PC-3 (cell line): ENCODE measurements at regions not wholly inside any gene's neighbourhood (a gene's known extent, or its start where the extent isn't known, plus 50 kb on each side); places are given as distances from the start of the nearest gene placed in this dataset.

ENCODE experiments used
- ATAC-seq: fragments of 200-7000 bp; cut with Tn5 transposase; 2 replicates; pipeline ENCODE4 v1.9.1; 2020; ENCODE audit warnings: mild to moderate bottlenecking, moderate library complexity
- BruUV-seq: library from RNA; stranded (reverse); fragments of 400-500 nt; replicated peaks from 2 replicates; lab custom pipeline; 2021; lab: Mats Ljungman, UMichigan
- CTCF ChIA-PET: fragments of 300-600 bp; sonication (Branson Sonifier 250); formaldehyde crosslinking; loops from one replicate; lab custom pipeline; 2022; ENCODE audit warnings: antibody characterized with exemption; lab: Charles Lee
- POLR2A ChIA-PET: fragments of 300-600 bp; sonication (Branson Sonifier 250); formaldehyde crosslinking; loops from one replicate; lab custom pipeline; 2022; ENCODE audit warnings: antibody characterized with exemption; ENCODE audit not compliant: unreplicated experiment; lab: Charles Lee
- DNase-seq: peaks from one replicate; pipeline ENCODE4 v3.0.0-alpha.2; 2015
- H2AFZ ChIP-seq: fragments of 300-600 bp; sonication (generic); 2 replicates; pipeline ENCODE4 v1.6.0; 2016; ENCODE audit warnings: antibody characterized with exemption, low read length
- H3F3A ChIP-seq: fragments of 300-600 bp; sonication (generic); one replicate; pipeline ENCODE4 v1.6.0; 2017; ENCODE audit warnings: antibody characterized with exemption, low read length, control low read depth, mild to moderate bottlenecking; ENCODE audit not compliant: unreplicated experiment
- H3K27ac ChIP-seq: fragments of 300-600 bp; sonication (generic); 2 replicates; pipeline ENCODE4 v1.5.1; 2016; ENCODE audit warnings: mild to moderate bottlenecking, low read length
- H3K27me3 ChIP-seq: fragments of 300-600 bp; sonication (generic); 2 replicates; pipeline ENCODE4 v1.6.1; 2016; ENCODE audit warnings: low read length, mixed read lengths
- H3K36me3 ChIP-seq: fragments of 300-600 bp; sonication (generic); 2 replicates; pipeline ENCODE4 v1.6.1; 2016; ENCODE audit warnings: low read depth, mixed run types, low read length, mixed read lengths
- H3K4me1 ChIP-seq: fragments of 300-600 bp; sonication (generic); 2 replicates; pipeline ENCODE4 v1.5.1; 2016; ENCODE audit warnings: low read length; ENCODE audit not compliant: insufficient read depth
- H3K4me2 ChIP-seq: fragments of 300-600 bp; sonication (generic); 2 replicates; pipeline ENCODE4 v1.6.0; 2016; ENCODE audit warnings: low read length
- H3K4me3 ChIP-seq: fragments of 300-600 bp; sonication (generic); 2 replicates; pipeline ENCODE4 v1.5.1; 2016; ENCODE audit warnings: mild to moderate bottlenecking, low read length, mixed read lengths
- H3K79me2 ChIP-seq: fragments of 300-600 bp; sonication (generic); 2 replicates; pipeline ENCODE4 v1.6.1; 2017; ENCODE audit warnings: low read length, mixed read lengths
- H3K9ac ChIP-seq: fragments of 300-600 bp; sonication (generic); 2 replicates; pipeline ENCODE4 v1.6.0; 2016; ENCODE audit warnings: mild to moderate bottlenecking, low read length
- H3K9me2 ChIP-seq: fragments of 300-600 bp; sonication (generic); replicated peaks from 2 replicates; pipeline ENCODE4 v1.6.1; 2016; ENCODE audit warnings: mixed run types, low read length, mixed read lengths
- H3K9me3 ChIP-seq: fragments of 300-600 bp; sonication (generic); 2 replicates; pipeline ENCODE4 v1.6.1; 2016; ENCODE audit warnings: low read length, mixed read lengths
- H4K20me1 ChIP-seq: fragments of 300-600 bp; sonication (generic); 2 replicates; pipeline ENCODE4 v1.6.1; 2016; ENCODE audit warnings: low read length, mixed read lengths
- EZH2 ChIP-seq: fragments of 300-600 bp; sonication (generic); IDR thresholded peaks from one replicate; pipeline ENCODE4 v1.6.1; 2017; ENCODE audit warnings: antibody characterized with exemption, mild to moderate bottlenecking, low read length; ENCODE audit not compliant: unreplicated experiment
- EZH2phosphoT487 ChIP-seq: fragments of 300-600 bp; sonication (generic); IDR thresholded peaks from 2 replicates; pipeline ENCODE4 v1.6.1; 2018; ENCODE audit warnings: mild to moderate bottlenecking, antibody characterized with exemption, low read length, borderline replicate concordance
- intact Hi-C: fragments of 100-400 bp; cut with micrococcal nuclease; formaldehyde crosslinking; loops from 2 replicates; pipeline ENCODE4 v1.9.0; 2023
- TF ChIP-seq, protein P1 (sequence below): fragments of 300-600 bp; sonication (generic); conservative IDR thresholded peaks from 2 replicates; pipeline ENCODE4 v1.5.1; 2017; ENCODE audit warnings: antibody characterized with exemption, low read depth, mild to moderate bottlenecking, low read length

GRCh38 chr7:155884225-155885166, 72.2 kb upstream of the SHH start:
- H3K4me3 ChIP-seq: no peak overlapping the region
- no peaks in the 10 kb centered on the region for H4K20me1 ChIP-seq
- TF ChIP-seq EZH2phosphoT487 (no peak), EZH2 (no peak)
- TF ChIP-seq, protein P1, sequence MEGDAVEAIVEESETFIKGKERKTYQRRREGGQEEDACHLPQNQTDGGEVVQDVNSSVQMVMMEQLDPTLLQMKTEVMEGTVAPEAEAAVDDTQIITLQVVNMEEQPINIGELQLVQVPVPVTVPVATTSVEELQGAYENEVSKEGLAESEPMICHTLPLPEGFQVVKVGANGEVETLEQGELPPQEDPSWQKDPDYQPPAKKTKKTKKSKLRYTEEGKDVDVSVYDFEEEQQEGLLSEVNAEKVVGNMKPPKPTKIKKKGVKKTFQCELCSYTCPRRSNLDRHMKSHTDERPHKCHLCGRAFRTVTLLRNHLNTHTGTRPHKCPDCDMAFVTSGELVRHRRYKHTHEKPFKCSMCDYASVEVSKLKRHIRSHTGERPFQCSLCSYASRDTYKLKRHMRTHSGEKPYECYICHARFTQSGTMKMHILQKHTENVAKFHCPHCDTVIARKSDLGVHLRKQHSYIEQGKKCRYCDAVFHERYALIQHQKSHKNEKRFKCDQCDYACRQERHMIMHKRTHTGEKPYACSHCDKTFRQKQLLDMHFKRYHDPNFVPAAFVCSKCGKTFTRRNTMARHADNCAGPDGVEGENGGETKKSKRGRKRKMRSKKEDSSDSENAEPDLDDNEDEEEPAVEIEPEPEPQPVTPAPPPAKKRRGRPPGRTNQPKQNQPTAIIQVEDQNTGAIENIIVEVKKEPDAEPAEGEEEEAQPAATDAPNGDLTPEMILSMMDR: no peak
- H3K9ac ChIP-seq: no peak overlapping the region
- no peaks in the 10 kb centered on the region for H3K79me2 ChIP-seq
- ChIA-PET POLR2A (no interaction called here), CTCF (interaction anchor here (0.6 kb wide), 1 partner anchor 67 kb away, joined by 3 read pairs; no protein-coding TSS in a partner anchor)
- intact Hi-C loops: loop anchor here (5.0 kb wide), 1 partner anchor 78 kb away; no protein-coding TSS in a partner anchor
- H3K27me3 ChIP-seq: no peaks in the 10 kb centered on the region
- H3K9me3 ChIP-seq: no peaks in the 10 kb centered on the region
- ATAC-seq: no peak
- no peak for DNase-seq
- no peak overlapping the region for H2AFZ ChIP-seq
- no peaks in the 10 kb centered on the region for H3K36me3 ChIP-seq
- no peaks in the 10 kb centered on the region for H3F3A ChIP-seq
- peak overlapping the region; percentile 78; the same call in 1 of the 2 replicates for H3K27ac ChIP-seq
- peaks cover 36% of the 10 kb centered on the region for H3K4me1 ChIP-seq
- BruUV-seq: no TSS peak
- H3K4me2 ChIP-seq: no peak overlapping the region
- H3K9me2 ChIP-seq: no peaks in the 10 kb centered on the region

- Histone ChIP-seq H3K4me2 (peak overlapping the region; percentile 66; the same call in 1 of the 2 replicates), H3K9me3 (no peaks in the 10 kb centered on the region), H3K36me3 (no peaks in the 10 kb centered on the region), H4K20me1 (no peaks in the 10 kb centered on the region), H3K4me3 (no peak overlapping the region), H3K27me3 (no peaks in the 10 kb centered on the region), H3K9me2 (no peaks in the 10 kb centered on the region), H3K4me1 (peaks cover 36% of the 10 kb centered on the region), H3K9ac (no peak overlapping the region; the same call in 1 of the 2 replicates), H2AFZ (no peak overlapping the region), H3K79me2 (no peaks in the 10 kb centered on the region), H3F3A (no peaks in the 10 kb centered on the region), H3K27ac (peak overlapping the region; percentile 79)
- POLR2A ChIA-PET: no interaction called here
- TF ChIP-seq EZH2 (no peak), EZH2phosphoT487 (no peak)
- TF ChIP-seq, protein P1: no peak
- DNase-seq: no peak
- intact Hi-C loops: loop anchor here (5.0 kb wide), 1 partner anchor 79 kb away; no protein-coding TSS in a partner anchor
- no TSS peak for BruUV-seq
- CTCF ChIA-PET: interaction anchor here (0.5 kb wide), 1 partner anchor 163 kb away, joined by 3 read pairs; no protein-coding TSS in a partner anchor
- no peak for ATAC-seq
Observed at GRCh38 chr7:155883491-155884224, 71.4 kb upstream of the SHH start.
